ENCODE measurements at regions not wholly inside any gene's neighbourhood (a gene's known extent, or its start where the extent isn't known, plus 50 kb on each side); places are given as distances from the start of the nearest gene placed in this dataset.
"Not testable (repeated sequence)": the region's sequence is repeated elsewhere in the genome, so short reads cannot be mapped to it uniquely, and the experiment has no call there.

- no peak overlapping the region for H3K9ac ChIP-seq (ENCODE audit: low read length)
- H3K4me3 ChIP-seq (ENCODE audit: low read length): no peak overlapping the region
- H3K27ac ChIP-seq (ENCODE audit: low read depth, low read length): no peak overlapping the region
- no peaks in the 10 kb centered on the region for H3K4me1 ChIP-seq (ENCODE audit: control insufficient read depth, insufficient read depth, low read length)
- H3K36me3 ChIP-seq (ENCODE audit: control insufficient read depth, insufficient read depth, low read length): no peaks in the 10 kb centered on the region
- H3K27me3 ChIP-seq (ENCODE audit: control insufficient read depth, insufficient read depth, low read length): no peaks in the 10 kb centered on the region
Measured at GRCh38 chr9:120312031-120312430, 267.9 kb downstream of the CDK5RAP2 start.

GRCh38 chr9:120310035-120310434, 269.9 kb downstream of the CDK5RAP2 start:
- H3K4me1 ChIP-seq (ENCODE audit: control insufficient read depth, insufficient read depth, low read length): no peaks in the 10 kb centered on the region
- no peak overlapping the region for H3K27ac ChIP-seq (ENCODE audit: low read depth, low read length)
- H3K27me3 ChIP-seq (ENCODE audit: control insufficient read depth, insufficient read depth, low read length): no peaks in the 10 kb centered on the region

GRCh38 chr9:120308495-120308894, 271.5 kb downstream of the CDK5RAP2 start:
- Histone ChIP-seq H3K4me3 (ENCODE audit: low read length) (no peak overlapping the region), H3K27ac (ENCODE audit: low read depth, low read length) (no peak overlapping the region), H3K27me3 (ENCODE audit: control insufficient read depth, insufficient read depth, low read length) (no peaks in the 10 kb centered on the region), H3K4me1 (ENCODE audit: control insufficient read depth, insufficient read depth, low read length) (no peaks in the 10 kb centered on the region), H3K9ac (ENCODE audit: low read length) (no peak overlapping the region), H3K36me3 (ENCODE audit: control insufficient read depth, insufficient read depth, low read length) (no peaks in the 10 kb centered on the region)

More at GRCh38 chr9:120310035-120310434, 269.9 kb downstream of the CDK5RAP2 start:
- Histone ChIP-seq H3K4me3 (ENCODE audit: low read length) (no peak overlapping the region), H3K9ac (ENCODE audit: low read length) (no peak overlapping the region), H3K36me3 (ENCODE audit: control insufficient read depth, insufficient read depth, low read length) (no peaks in the 10 kb centered on the region)

- H3K4me3 ChIP-seq (ENCODE audit: low read length): no peak overlapping the region
- H3K36me3 ChIP-seq (ENCODE audit: control insufficient read depth, insufficient read depth, low read length): no peaks in the 10 kb centered on the region
- no peaks in the 10 kb centered on the region for H3K27me3 ChIP-seq (ENCODE audit: control insufficient read depth, insufficient read depth, low read length)
- no peak overlapping the region for H3K9ac ChIP-seq (ENCODE audit: low read length)
- H3K4me1 ChIP-seq (ENCODE audit: control insufficient read depth, insufficient read depth, low read length): no peaks in the 10 kb centered on the region
- H3K27ac ChIP-seq (ENCODE audit: low read depth, low read length): no peak overlapping the region
Measured at GRCh38 chr9:120307599-120307998, 272.4 kb downstream of the CDK5RAP2 start.

GRCh38 chr9:120306561-120306960, 273.4 kb downstream of the CDK5RAP2 start:
- Histone ChIP-seq H3K9ac (ENCODE audit: low read length) (no peak overlapping the region), H3K36me3 (ENCODE audit: control insufficient read depth, insufficient read depth, low read length) (no peaks in the 10 kb centered on the region), H3K4me3 (ENCODE audit: low read length) (no peak overlapping the region), H3K4me1 (ENCODE audit: control insufficient read depth, insufficient read depth, low read length) (no peaks in the 10 kb centered on the region), H3K27me3 (ENCODE audit: control insufficient read depth, insufficient read depth, low read length) (no peaks in the 10 kb centered on the region), H3K27ac (ENCODE audit: low read depth, low read length) (no peak overlapping the region)

- Histone ChIP-seq H3K9ac (ENCODE audit: low read length) (no peak overlapping the region), H3K36me3 (ENCODE audit: control insufficient read depth, insufficient read depth, low read length) (no peaks in the 10 kb centered on the region), H3K4me3 (ENCODE audit: low read length) (no peak overlapping the region), H3K27me3 (ENCODE audit: control insufficient read depth, insufficient read depth, low read length) (no peaks in the 10 kb centered on the region), H3K4me1 (ENCODE audit: control insufficient read depth, insufficient read depth, low read length) (no peaks in the 10 kb centered on the region), H3K27ac (ENCODE audit: low read depth, low read length) (no peak overlapping the region)
Measured at GRCh38 chr9:120306088-120306487, 273.9 kb downstream of the CDK5RAP2 start.

GRCh38 chr9:120304896-120305295, 275.1 kb downstream of the CDK5RAP2 start:
- not testable (repeated sequence) for H3K4me1 ChIP-seq (ENCODE audit: control insufficient read depth, insufficient read depth, low read length); H3K36me3 ChIP-seq (ENCODE audit: control insufficient read depth, insufficient read depth, low read length); H3K27me3 ChIP-seq (ENCODE audit: control insufficient read depth, insufficient read depth, low read length); H3K9ac ChIP-seq (ENCODE audit: low read length); H3K27ac ChIP-seq (ENCODE audit: low read depth, low read length); H3K4me3 ChIP-seq (ENCODE audit: low read length)

GRCh38 chr9:120303519-120303918, 276.4 kb downstream of the CDK5RAP2 start:
- Histone ChIP-seq H3K27me3 (ENCODE audit: control insufficient read depth, insufficient read depth, low read length) (no peaks in the 10 kb centered on the region), H3K4me3 (ENCODE audit: low read length) (no peak overlapping the region), H3K27ac (ENCODE audit: low read depth, low read length) (no peak overlapping the region), H3K9ac (ENCODE audit: low read length) (no peak overlapping the region), H3K4me1 (ENCODE audit: control insufficient read depth, insufficient read depth, low read length) (no peaks in the 10 kb centered on the region), H3K36me3 (ENCODE audit: control insufficient read depth, insufficient read depth, low read length) (no peaks in the 10 kb centered on the region)

- H3K4me3 ChIP-seq (ENCODE audit: low read length): no peak overlapping the region
- no peaks in the 10 kb centered on the region for H3K27me3 ChIP-seq (ENCODE audit: control insufficient read depth, insufficient read depth, low read length)
- H3K9ac ChIP-seq (ENCODE audit: low read length): no peak overlapping the region
- H3K36me3 ChIP-seq (ENCODE audit: control insufficient read depth, insufficient read depth, low read length): no peaks in the 10 kb centered on the region
- no peaks in the 10 kb centered on the region for H3K4me1 ChIP-seq (ENCODE audit: control insufficient read depth, insufficient read depth, low read length)
- no peak overlapping the region for H3K27ac ChIP-seq (ENCODE audit: low read depth, low read length)
Measured at GRCh38 chr9:120299785-120300184, 280.2 kb downstream of the CDK5RAP2 start.

- Histone ChIP-seq H3K4me1 (ENCODE audit: control insufficient read depth, insufficient read depth, low read length) (no peaks in the 10 kb centered on the region), H3K4me3 (ENCODE audit: low read length) (no peak overlapping the region), H3K9ac (ENCODE audit: low read length) (no peak overlapping the region), H3K36me3 (ENCODE audit: control insufficient read depth, insufficient read depth, low read length) (no peaks in the 10 kb centered on the region), H3K27me3 (ENCODE audit: control insufficient read depth, insufficient read depth, low read length) (no peaks in the 10 kb centered on the region), H3K27ac (ENCODE audit: low read depth, low read length) (no peak overlapping the region)
Measured at GRCh38 chr9:120294003-120294402, 286.0 kb downstream of the CDK5RAP2 start.

GRCh38 chr9:120292606-120293005, 287.4 kb downstream of the CDK5RAP2 start:
- no peaks in the 10 kb centered on the region for H3K36me3 ChIP-seq (ENCODE audit: control insufficient read depth, insufficient read depth, low read length)
- H3K27ac ChIP-seq (ENCODE audit: low read depth, low read length): no peak overlapping the region
- H3K9ac ChIP-seq (ENCODE audit: low read length): no peak overlapping the region
- no peak overlapping the region for H3K4me3 ChIP-seq (ENCODE audit: low read length)
- no peaks in the 10 kb centered on the region for H3K4me1 ChIP-seq (ENCODE audit: control insufficient read depth, insufficient read depth, low read length)
- H3K27me3 ChIP-seq (ENCODE audit: control insufficient read depth, insufficient read depth, low read length): no peaks in the 10 kb centered on the region

- no peak overlapping the region for H3K4me3 ChIP-seq (ENCODE audit: low read length)
- no peaks in the 10 kb centered on the region for H3K36me3 ChIP-seq (ENCODE audit: control insufficient read depth, insufficient read depth, low read length)
- H3K4me1 ChIP-seq (ENCODE audit: control insufficient read depth, insufficient read depth, low read length): no peaks in the 10 kb centered on the region
- no peak overlapping the region for H3K9ac ChIP-seq (ENCODE audit: low read length)
- no peak overlapping the region for H3K27ac ChIP-seq (ENCODE audit: low read depth, low read length)
- no peaks in the 10 kb centered on the region for H3K27me3 ChIP-seq (ENCODE audit: control insufficient read depth, insufficient read depth, low read length)
Measured at GRCh38 chr9:120291050-120291449, 288.9 kb downstream of the CDK5RAP2 start.

- H3K27ac ChIP-seq (ENCODE audit: low read depth, low read length): no peak overlapping the region
- no peak overlapping the region for H3K9ac ChIP-seq (ENCODE audit: low read length)
- H3K27me3 ChIP-seq (ENCODE audit: control insufficient read depth, insufficient read depth, low read length): no peaks in the 10 kb centered on the region
- no peaks in the 10 kb centered on the region for H3K4me1 ChIP-seq (ENCODE audit: control insufficient read depth, insufficient read depth, low read length)
- H3K4me3 ChIP-seq (ENCODE audit: low read length): no peak overlapping the region
- H3K36me3 ChIP-seq (ENCODE audit: control insufficient read depth, insufficient read depth, low read length): no peaks in the 10 kb centered on the region
Measured at GRCh38 chr9:120289990-120290975, 289.7 kb downstream of the CDK5RAP2 start.
